WI38 (cell line): ENCODE measurements at regions not wholly inside any gene's neighbourhood (a gene's known extent, or its start where the extent isn't known, plus 50 kb on each side); places are given as distances from the start of the nearest gene placed in this dataset.

Experiments
- H3K4me3 ChIP-seq: 2 replicates; pipeline ENCODE4 v1.5.1; 2011; ENCODE audit warnings: low read depth, mild to moderate bottlenecking, control low read depth, low read length
- TF ChIP-seq, protein P1 (sequence below): IDR thresholded peaks from 2 replicates; pipeline ENCODE4 v1.5.1; 2012; ENCODE audit warnings: low read depth, mild to moderate bottlenecking, control low read depth, low read length

DNA sequence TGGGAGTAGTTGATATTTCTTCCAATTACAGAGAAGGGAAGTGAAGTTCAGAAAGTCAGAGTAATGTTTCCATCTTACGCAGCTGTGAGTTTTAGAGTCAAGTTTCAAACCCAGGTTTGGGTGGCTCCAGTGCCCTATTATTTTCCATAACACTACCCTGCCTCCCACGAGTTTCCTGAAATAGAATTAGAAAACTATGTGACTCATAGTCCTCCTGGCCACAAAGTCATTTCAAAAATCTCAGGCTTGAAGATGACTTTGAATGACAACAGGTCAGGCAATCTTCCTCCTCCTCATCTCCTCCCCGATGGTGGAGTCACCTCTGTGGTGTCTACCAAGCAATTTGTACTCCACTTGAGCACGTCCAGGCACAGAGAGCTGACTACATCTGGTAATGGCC, 212.3 kb upstream of the TRIB2 start:
- TF ChIP-seq, protein P1, sequence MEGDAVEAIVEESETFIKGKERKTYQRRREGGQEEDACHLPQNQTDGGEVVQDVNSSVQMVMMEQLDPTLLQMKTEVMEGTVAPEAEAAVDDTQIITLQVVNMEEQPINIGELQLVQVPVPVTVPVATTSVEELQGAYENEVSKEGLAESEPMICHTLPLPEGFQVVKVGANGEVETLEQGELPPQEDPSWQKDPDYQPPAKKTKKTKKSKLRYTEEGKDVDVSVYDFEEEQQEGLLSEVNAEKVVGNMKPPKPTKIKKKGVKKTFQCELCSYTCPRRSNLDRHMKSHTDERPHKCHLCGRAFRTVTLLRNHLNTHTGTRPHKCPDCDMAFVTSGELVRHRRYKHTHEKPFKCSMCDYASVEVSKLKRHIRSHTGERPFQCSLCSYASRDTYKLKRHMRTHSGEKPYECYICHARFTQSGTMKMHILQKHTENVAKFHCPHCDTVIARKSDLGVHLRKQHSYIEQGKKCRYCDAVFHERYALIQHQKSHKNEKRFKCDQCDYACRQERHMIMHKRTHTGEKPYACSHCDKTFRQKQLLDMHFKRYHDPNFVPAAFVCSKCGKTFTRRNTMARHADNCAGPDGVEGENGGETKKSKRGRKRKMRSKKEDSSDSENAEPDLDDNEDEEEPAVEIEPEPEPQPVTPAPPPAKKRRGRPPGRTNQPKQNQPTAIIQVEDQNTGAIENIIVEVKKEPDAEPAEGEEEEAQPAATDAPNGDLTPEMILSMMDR: no peak

DNA sequence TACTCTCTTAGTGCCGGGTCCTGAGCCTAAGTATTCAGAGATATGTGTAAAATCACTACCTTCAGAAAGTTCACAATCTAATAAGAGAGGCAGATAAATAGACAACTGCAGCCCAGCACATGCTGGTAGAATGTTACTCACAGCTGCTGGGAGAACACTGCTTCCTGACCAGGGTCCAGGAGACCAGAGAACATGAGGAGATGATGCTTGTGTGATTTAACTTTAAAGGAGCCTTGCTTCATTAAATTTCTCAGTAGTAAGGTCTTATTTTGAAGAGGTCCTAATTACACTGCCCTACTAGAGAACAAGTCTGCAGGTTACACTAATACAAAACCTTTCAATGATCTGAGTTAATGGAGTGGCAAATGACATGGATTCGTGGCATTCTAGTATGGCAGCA, 209.9 kb upstream of the TRIB2 start:
- H3K4me3 ChIP-seq: no peak overlapping the region
- TF ChIP-seq, protein P1: no peak

More for the DNA sequence above, 212.3 kb upstream of the TRIB2 start:
- H3K4me3 ChIP-seq: no peak overlapping the region

DNA sequence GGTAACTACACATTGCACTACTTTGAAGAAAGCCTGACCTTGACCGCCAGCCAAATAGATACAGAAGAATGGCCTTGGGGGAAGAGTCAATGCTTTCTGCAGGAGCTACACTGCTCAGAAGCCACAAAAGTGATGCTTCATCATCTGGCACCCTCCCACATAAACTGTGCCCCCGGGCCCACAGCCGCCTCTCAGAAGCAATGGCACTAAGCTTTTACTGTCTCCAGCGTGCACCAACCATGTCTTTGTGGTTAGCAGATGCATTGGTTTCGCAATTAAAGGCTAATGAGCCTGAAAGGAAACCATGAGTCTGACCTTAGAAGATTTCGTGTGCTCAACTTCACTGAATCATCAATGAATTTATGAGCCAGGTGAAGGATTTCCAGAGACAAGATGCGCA, 209.4 kb upstream of the TRIB2 start:
- TF ChIP-seq, protein P1: no peak
- H3K4me3 ChIP-seq: no peak overlapping the region

DNA sequence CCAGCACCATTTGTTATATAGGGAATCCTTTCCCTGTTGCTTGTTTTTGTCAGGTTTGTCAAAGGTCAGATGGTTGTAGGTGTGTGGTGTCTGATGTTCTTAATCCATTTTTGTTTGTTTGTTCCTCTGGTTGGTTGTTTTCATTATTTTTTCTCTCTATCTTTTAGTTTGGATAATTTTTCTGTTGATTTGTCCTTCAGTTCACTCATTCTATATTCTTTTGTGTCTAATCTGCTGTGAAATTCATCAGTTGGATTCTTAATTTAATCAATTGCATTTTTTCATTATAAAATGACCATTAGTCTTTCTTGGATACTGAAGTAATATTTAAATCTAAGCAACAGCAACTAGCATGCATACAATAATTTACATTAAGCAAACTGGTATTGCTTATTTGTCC, 206.7 kb upstream of the TRIB2 start:
- no peak overlapping the region for H3K4me3 ChIP-seq
- TF ChIP-seq, protein P1: no peak

DNA sequence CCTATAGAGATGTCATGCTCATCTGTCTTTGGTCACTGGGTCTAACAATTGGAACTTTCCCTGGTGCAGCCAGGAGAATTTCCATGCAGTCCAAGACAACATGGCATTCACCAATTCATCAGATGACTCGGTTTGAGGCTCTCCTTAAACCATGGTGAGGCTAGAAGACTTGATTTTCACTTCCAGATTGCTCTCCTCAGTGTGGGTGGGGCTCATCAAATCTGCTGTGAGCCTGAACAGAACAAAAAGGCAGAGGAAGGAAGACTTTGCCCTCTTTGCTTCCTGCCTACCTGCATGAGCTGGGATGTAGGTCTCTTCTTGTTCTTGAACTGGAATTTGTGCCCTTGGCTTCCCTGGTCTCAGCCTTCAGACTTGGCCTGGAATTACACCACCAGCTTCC, 203.4 kb upstream of the TRIB2 start:
- H3K4me3 ChIP-seq: no peak overlapping the region
- TF ChIP-seq, protein P1: no peak

DNA sequence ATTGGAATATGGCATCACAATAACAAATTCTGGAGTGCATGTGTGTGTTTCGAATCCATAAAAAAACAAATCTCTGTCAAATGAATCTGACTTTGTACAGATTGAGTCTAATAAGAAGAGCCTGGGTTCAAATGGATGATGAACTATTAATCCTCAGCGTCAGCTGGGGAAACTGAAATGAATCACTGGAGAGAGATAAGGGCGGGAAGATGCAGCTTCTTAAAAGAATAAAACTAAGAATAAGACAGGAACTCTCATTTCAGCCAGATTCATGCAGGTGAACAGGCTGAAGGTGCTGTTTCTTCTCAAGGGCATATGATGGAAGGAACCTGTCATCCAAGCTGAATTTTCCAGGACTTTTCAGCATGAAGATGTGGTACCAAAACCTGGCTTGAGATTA, 202.6 kb upstream of the TRIB2 start:
- no peak overlapping the region for H3K4me3 ChIP-seq
- TF ChIP-seq, protein P1: no peak

DNA sequence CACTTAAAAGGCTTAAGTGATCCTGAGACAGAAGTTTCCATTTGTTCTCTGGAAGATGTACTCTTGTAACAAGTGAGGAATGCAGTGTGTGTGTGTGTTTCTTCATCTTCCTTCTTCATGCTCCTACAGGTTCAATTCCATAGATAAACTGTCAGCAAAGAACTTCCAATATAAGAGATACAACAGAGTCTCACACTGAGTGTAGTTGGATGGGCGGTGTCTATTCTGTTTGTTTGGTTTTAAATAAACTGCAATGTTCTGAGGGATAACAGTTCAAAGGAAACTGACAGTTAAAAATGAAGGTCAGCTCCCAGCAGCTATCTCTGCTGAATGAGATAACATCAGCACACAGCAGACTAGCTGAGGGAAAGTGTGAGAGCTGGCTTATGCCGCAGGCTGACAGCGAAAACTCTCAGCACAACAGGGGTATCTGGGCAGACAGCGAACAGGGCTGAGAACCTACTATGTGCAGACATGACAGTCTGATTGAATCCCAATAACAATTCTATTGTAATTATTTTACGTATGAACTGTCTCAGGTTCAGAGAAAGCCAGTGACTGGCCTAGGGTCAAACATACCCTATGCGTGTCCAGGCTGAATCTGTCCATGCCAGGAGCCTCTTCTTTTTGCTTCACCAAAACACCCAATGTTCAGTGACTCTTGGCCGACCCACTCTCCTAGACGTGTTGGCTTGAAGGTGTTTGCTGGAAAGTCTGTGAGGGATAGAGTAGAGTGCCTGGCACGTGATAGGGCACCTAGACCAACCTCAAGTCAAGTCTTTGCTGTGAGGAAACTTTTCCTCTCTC, 201.9 kb upstream of the TRIB2 start:
- TF ChIP-seq, protein P1: no peak

More for the DNA sequence above, 201.9 kb upstream of the TRIB2 start:
- H3K4me3 ChIP-seq: no peak overlapping the region
